ENCODE measurements at regions not wholly inside any gene's neighbourhood (a gene's known extent, or its start where the extent isn't known, plus 50 kb on each side); places are given as distances from the start of the nearest gene placed in this dataset.

GRCh38 chr2:66925128-66925527 lies 472.0 kb upstream of the ETAA1 start:
- no peaks in the 10 kb centered on the region for H3K27me3 ChIP-seq
- TF ChIP-seq POLR2A (IDR thresholded peaks at IDR 0.05) (no peak), CTCF (IDR thresholded peaks at IDR 0.05) (no peak)
- H3K4me1 ChIP-seq = no peaks in the 10 kb centered on the region
- no peaks in the 10 kb centered on the region for H3K9me3 ChIP-seq
- DNase-seq = no peak
- H3K27ac ChIP-seq = no peak overlapping the region
- no peak overlapping the region for H3K4me3 ChIP-seq
- no peaks in the 10 kb centered on the region for H3K36me3 ChIP-seq

GRCh38 chr2:66926594-66927112 lies 470.5 kb upstream of the ETAA1 start:
- no peak for DNase-seq
- H3K27ac ChIP-seq = no peak overlapping the region
- H3K27me3 ChIP-seq = no peaks in the 10 kb centered on the region
- no peaks in the 10 kb centered on the region for H3K36me3 ChIP-seq
- TF ChIP-seq CTCF (IDR thresholded peaks at IDR 0.05) (no peak), POLR2A (IDR thresholded peaks at IDR 0.05) (no peak)
- H3K4me3 ChIP-seq = no peak overlapping the region
- no peaks in the 10 kb centered on the region for H3K9me3 ChIP-seq
- H3K4me1 ChIP-seq = no peaks in the 10 kb centered on the region

- Histone ChIP-seq H3K27me3 (no peaks in the 10 kb centered on the region), H3K36me3 (no peaks in the 10 kb centered on the region), H3K27ac (no peak overlapping the region), H3K4me3 (no peak overlapping the region), H3K4me1 (no peaks in the 10 kb centered on the region), H3K9me3 (no peaks in the 10 kb centered on the region)
- TF ChIP-seq POLR2A (IDR thresholded peaks at IDR 0.05) (no peak), CTCF (IDR thresholded peaks at IDR 0.05) (no peak)
- DNase-seq = peak in 2 of 3 donors; percentile 37 to 62
Observed at GRCh38 chr2:66929632-66930338, 467.3 kb upstream of the ETAA1 start.

GRCh38 chr2:66930339-66931220 lies 466.6 kb upstream of the ETAA1 start:
- Histone ChIP-seq H3K27ac (no peak overlapping the region), H3K4me1 (no peaks in the 10 kb centered on the region), H3K9me3 (no peaks in the 10 kb centered on the region), H3K4me3 (no peak overlapping the region), H3K36me3 (no peaks in the 10 kb centered on the region), H3K27me3 (no peaks in the 10 kb centered on the region)
- no peak for DNase-seq
- TF ChIP-seq POLR2A (IDR thresholded peaks at IDR 0.05) (no peak), CTCF (IDR thresholded peaks at IDR 0.05) (no peak)

GRCh38 chr2:66938471-66938967 lies 458.6 kb upstream of the ETAA1 start:
- Histone ChIP-seq H3K4me1 (no peaks in the 10 kb centered on the region), H3K27me3 (no peaks in the 10 kb centered on the region), H3K36me3 (no peaks in the 10 kb centered on the region), H3K27ac (no peak overlapping the region), H3K4me3 (no peak overlapping the region), H3K9me3 (no peaks in the 10 kb centered on the region)
- no peak for DNase-seq
- TF ChIP-seq POLR2A (IDR thresholded peaks at IDR 0.05) (no peak), CTCF (IDR thresholded peaks at IDR 0.05) (no peak)

All from Peyer's patch (tissue), 4 donors.